Brain pericyte (primary cell): ENCODE measurements at regions not wholly inside any gene's neighbourhood (a gene's known extent, or its start where the extent isn't known, plus 50 kb on each side); places are given as distances from the start of the nearest gene placed in this dataset.

Experiments used
- DNase-seq: peaks from one replicate; pipeline ENCODE4 v3.0.0-alpha.2; 2012; ENCODE audit warnings: low read depth, low spot score

GRCh38 chr5:124328201-124328600, 418.2 kb downstream of the ZNF608 start:
- no peak for DNase-seq

GRCh38 chr5:124318661-124319060, 427.8 kb downstream of the ZNF608 start:
- DNase-seq, result no peak

DNA sequence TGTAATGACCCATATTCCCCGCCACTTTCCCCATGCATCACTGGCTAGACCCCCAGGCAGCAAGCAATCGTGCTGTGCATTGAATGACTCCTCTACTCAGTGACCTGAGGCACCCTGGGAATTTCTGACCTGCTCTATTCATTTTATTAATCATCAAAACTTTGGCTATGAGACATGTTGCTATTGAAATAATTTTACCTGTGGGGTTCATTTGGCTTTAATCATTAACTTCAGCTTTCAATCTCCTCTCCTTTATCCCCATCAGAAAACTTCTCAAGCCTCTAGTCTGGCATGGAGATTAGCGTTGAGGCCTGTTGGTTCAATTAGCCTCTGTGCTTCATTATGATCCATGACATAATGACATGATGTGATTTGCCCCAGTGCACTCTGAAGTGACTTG, 429.0 kb downstream of the ZNF608 start:
- DNase-seq, result no peak

GRCh38 chr5:124315741-124316415, 430.6 kb downstream of the ZNF608 start:
- DNase-seq, result peak; percentile 0

DNA sequence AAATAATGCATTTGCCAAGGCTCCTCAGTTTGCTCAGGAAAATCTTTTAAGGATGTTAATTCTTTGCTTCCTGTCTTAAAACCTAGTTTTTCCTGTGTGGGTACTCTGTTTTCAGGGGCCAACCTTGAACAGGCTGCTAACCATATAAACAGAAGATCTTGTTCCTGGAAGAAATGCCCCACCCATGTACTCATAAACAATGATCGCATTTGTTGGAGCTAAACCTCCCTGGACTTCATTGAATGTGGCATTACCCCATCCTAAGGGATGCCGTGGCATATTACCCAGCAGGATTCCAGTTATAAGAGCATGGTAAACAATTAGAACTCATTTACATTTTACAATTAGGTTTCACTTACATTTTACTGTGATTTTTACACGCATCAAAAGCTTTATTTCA, 436.0 kb downstream of the ZNF608 start:
- DNase-seq, result no peak

DNA sequence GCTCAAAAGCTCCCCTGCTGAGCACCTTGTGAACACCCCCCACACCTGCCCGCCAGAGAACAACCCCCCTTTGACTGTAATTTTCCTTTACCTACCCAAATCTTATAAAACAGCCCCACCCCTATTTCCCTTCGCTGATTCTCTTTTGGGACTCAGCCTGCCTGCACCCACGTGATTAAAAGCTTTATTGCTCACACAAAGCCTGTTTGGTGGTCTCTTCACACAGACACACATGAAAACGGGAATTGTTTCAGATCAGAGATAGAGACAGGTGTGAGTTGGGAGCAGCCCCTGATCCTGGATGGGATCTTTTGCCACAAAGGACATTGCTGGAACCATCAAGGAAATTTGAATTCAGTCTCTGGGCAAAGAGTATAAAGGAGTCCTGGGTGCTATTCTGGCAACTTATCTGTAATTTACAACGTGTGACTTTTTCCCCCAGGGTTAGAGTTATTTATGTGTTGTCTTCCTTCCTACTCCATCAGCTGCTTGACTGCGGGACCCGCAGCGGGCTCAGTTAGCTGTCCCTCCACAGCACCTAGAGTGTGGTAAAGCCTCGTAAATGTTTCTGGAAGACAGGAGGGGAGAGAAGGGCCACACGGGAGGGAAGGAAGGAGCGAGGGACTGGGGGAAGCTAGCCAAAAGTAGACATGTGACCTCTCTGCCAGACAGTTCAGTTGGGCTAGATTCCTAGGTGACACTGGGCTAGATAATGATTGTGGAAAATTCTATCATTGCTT, 437.0 kb downstream of the ZNF608 start:
- DNase-seq, result no peak

DNA sequence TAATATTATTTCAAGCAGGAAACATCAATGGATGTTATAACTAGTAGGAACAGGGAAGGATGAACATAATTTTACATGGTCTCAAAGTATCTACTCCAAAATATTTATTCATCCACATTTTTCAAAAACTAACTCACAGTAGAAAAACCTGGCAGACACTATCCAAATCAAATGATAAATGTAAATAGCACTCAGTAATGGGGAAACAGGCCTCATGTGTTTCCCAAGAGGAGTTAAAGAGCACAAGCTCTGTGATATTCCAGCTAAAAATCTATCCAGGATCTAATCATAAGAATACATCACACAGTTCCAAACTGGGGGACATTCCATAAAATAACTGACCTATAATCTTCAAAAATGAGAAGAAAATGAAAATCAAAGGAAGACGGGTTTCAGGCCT, 443.1 kb downstream of the ZNF608 start:
- DNase-seq, result no peak

GRCh38 chr5:124302533-124302932, 443.9 kb downstream of the ZNF608 start:
- peak; percentile 1 for DNase-seq

- no peak for DNase-seq
Measured at GRCh38 chr5:124301850-124302249, 444.6 kb downstream of the ZNF608 start.

DNA sequence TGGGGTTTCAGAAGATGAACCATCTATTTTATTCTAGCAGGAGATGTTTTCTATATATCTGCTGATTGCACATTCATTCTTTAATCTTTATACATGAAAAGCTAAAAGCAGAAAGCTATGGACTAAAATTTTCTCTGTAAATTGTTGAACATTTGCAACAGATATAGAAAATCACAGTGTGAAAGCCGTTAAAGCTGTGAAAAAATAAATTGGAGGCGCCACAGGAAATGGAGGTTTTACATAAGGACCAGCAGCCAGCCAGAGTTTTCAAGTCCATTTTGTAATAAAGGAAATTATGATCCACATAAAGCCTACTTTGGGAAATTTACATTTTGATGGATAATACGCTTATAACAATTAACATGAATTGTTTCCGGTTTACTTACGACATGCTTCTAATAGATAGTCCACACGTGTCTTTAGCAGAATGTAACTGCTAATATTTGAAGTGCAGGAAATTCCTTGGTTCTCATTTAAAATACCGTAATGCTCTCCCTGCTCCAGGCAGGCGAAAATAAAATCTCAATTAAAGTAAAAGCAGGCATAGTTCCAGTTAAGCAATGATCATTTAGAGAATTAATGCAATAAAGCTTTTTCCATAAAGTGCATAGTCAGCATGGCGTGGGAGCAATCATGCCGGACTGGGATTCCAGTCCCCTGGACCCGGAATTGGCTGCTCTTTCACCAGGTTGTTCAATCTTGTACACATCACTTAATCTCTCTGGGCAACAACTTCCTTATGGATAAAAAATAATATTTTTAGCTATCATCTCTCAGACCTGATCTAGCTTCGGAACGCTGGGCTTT, 445.4 kb downstream of the ZNF608 start:
- no peak for DNase-seq

DNA sequence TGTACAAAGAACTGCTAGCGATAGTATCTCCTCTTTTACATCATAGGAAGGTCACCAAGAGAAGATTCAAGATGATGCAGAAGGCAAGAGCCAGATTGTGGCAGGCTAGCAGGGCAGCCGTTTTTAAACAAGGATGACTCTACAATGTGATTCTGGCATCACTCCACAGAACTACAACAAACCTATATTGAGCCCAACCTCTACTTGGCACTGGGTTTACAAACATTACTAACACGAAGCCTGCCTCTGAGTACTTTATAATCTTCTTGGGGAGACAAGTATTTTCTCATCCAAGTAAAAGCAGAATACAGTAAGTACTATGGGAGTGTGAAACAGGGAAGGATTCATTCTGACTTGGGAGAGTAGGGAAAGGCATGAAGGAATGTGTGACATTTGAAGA, 448.6 kb downstream of the ZNF608 start:
- no peak for DNase-seq

- DNase-seq, result no peak
Measured at GRCh38 chr5:124292322-124292855, 454.1 kb downstream of the ZNF608 start.

DNA sequence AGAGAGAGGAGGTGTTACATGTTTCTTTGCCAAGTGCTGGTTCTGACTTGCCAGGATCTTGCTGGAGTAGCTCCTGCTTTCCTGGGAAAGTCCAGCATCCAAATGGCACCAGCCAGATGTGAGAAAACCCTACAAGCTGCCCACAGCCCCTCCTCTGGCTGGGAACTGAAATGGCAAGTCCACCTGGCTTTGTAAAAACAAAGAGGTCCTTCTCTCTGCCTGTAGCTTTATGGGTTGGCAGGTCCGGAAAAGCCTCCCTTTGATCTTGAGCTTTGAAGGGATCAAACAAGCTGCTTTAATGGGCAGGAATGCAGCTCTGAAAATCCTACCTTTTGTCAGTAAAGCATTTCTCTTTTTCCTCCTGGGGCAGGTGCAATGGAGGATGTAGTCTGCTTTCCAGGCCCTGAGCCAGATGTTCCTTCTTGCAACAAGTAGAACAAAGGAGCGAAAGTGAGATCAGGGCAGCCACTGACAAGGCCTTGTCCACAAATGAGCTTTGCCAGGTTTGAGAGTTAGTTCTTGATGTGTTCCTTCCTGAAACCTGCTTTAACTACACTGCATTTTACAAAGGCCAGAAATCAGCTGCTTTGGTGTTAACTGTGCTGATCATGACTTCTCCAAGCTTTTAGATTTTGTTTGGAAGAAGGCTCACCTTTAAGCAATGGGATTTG, 456.7 kb downstream of the ZNF608 start:
- DNase-seq, result no peak

- no peak for DNase-seq
Measured at GRCh38 chr5:124289130-124289529, 457.3 kb downstream of the ZNF608 start.

DNA sequence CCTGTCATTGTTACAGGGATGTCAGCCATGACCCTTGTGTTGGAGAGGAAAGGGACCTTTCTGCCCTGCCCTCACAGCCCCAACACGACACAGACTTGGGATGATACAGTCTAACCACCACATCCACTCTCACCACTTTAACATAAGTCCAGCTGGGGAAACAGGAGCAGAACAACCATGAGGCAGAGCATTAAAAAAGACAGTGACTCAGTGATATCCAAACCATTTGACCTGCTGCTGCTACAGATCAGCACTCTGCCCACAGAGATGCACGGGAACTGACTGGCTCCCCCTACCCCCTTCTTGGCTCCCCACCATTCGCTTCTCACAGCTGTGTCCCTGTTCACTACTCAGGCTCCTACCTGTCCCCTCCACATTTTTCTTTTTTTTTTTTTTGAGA, 458.6 kb downstream of the ZNF608 start:
- DNase-seq, result no peak

- no peak for DNase-seq
Measured at GRCh38 chr5:124285733-124286132, 460.7 kb downstream of the ZNF608 start.

DNA sequence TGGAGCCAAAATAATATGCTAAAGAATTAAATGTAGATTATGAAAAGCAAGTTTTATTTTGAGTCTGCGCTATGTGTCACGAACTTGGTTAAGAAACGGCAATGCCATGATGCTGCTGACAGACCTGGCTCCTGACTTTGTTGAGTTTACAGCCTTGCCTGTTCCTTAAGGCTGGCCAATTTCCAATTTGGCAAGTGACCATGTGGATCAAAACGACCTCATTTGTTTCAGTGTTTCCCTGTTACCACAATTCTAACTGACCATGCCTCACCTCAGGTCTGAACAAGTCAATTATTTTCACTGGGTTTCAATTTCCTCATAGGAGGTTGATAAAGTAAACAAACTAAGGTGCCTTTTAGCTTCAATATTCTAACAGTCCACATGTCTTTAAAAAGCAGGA, 461.4 kb downstream of the ZNF608 start:
- no peak for DNase-seq

DNA sequence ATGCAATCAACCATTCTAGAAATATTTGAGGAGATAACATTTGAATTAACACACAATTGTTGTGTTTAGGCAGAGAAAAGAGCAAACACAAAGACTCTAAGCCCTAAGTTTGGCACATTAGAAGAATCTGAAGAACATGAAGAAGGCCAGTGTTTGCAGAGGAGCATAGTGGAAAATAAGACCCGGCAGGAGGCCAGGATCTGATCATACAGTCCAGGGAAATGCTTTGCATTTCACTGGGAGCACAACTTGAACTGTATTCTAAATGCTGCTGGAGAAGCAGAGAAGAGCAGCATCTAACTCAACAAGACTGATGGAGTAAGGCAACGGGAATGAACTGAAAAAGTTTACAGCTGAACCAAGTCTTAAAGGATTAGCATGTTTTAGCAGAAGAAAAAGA, 463.4 kb downstream of the ZNF608 start:
- DNase-seq, result no peak

GRCh38 chr5:124280079-124280478, 466.4 kb downstream of the ZNF608 start:
- DNase-seq, result no peak

DNA sequence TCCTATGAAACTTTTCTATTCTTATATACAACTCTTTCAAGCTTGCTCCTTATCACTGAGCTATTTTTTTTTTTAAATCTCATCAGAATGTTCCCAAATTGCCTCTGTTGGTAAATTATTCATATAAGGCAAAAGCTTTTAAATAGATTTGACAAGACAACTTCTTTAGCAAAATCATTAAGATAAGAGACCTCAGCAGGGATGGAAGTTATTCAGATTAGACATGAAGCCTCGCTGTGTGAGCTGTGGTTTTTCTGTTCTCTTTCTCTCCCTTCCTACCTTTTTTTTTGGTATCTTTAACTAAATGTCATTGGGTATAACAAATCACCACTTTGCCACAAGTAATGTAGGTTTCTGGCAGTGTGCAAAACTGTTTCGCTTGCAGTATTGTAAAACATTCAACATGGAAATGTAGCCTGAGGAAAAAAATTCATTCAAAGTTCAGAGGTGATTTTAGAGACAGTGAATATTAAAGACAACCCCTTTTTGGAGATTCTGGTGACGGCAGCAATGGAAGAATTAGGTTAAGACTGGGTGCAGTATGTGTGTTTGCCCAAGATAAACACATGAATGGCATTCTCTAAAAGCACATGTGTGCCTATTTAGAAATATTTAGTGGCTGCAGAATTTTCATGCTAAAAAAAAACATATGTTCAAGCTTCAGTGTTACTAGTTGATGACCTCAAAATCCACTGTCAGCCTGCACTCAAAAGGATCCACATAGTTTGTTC, 467.1 kb downstream of the ZNF608 start:
- DNase-seq, result no peak

DNA sequence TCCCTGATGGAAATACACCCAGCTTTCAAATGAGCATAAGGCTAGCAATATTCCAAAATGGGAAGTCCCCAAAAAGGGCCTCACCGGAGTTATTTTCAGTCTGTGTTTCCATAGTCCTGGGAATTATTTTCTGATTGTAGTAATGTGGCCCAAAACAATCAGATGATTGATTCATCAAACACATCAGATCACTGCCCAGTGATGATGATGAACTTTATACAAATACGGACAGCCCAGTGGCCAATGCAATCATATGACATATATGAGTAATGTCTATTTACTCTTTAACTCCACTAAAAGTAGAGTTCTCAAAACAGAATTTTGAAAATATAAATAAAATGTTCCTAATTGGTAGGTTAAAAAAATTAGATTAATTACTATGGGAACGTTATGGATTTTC, 467.8 kb downstream of the ZNF608 start:
- DNase-seq, result no peak
